GM12891 (cell line): ENCODE measurements at regions not wholly inside any gene's neighbourhood (a gene's known extent, or its start where the extent isn't known, plus 50 kb on each side); places are given as distances from the start of the nearest gene placed in this dataset.
"Not testable (repeated sequence)": the region's sequence is repeated elsewhere in the genome, so short reads cannot be mapped to it uniquely, and the experiment has no call there.

Source experiments
- DNase-seq: peaks from one replicate; pipeline ENCODE4 v3.0.0; 2011; ENCODE audit warnings: low spot score; ENCODE audit not compliant: insufficient read length
- FAIRE-seq: peaks from 2 replicates; lab custom pipeline; 2011; peaks lifted over from hg19 to GRCh38; lab: Jason Lieb, UNC
- PAX5 ChIP-seq: IDR thresholded peaks from 2 replicates; pipeline ENCODE4 v1.6.1; 2011; ENCODE audit warnings: low read length, moderate library complexity, mild to moderate bottlenecking; ENCODE audit not compliant: insufficient read depth, severe bottlenecking
- POLR2A ChIP-seq: IDR thresholded peaks from 2 replicates; pipeline ENCODE4 v1.6.1; 2011; ENCODE audit warnings: low read depth, low read length, control low read depth
- POLR2AphosphoS5 ChIP-seq: IDR thresholded peaks from 2 replicates; pipeline ENCODE4 v1.6.1; 2011; ENCODE audit warnings: low read depth, low read length, control low read depth
- POU2F2 ChIP-seq: IDR thresholded peaks from 2 replicates; pipeline ENCODE4 v1.6.1; 2011; ENCODE audit warnings: low read depth, mild to moderate bottlenecking, control low read depth, low read length, moderate library complexity
- SPI1 ChIP-seq: IDR thresholded peaks from 2 replicates; pipeline ENCODE4 v1.6.1; 2011; ENCODE audit warnings: low read depth, low read length, control low read depth
- TAF1 ChIP-seq: IDR thresholded peaks from 2 replicates; pipeline ENCODE4 v1.6.1; 2011; ENCODE audit warnings: low read depth, low read length, control low read depth

DNA sequence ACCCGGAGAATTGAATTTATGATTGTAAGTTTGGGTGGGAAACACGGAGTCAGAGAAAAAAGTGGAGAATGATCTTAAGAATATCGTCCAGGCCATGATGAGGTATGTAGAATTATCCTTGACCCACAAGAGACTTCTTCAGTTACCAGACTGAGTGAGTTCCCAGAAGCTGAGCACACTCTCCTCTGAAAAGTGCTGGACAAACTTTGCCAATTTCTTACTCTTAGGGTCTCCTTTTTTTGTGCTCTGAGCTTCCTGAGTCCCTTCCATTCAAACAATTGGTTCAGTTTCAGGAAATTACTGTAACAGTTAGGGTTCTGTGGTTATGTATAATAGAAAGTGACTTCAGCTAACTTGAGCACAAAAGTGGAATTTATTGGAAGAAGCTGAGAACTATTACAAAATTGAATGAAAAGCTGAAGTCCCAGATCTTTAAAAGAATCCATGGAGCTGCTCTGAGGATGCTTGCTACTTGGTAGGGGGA is 50.6 kb upstream of the EHBP1 start:
- FAIRE-seq = no peak
- TF ChIP-seq PAX5 (no peak), POLR2A (no peak), POU2F2 (no peak), POLR2AphosphoS5 (no peak), SPI1 (no peak)
- DNase-seq = no peak

GRCh38 chr2:62654423-62654791 is 51.1 kb upstream of the EHBP1 start:
- no peak for FAIRE-seq
- no peak for TF ChIP-seq POLR2AphosphoS5
- TF ChIP-seq TAF1 = no peak
- no peak for TF ChIP-seq PAX5
- TF ChIP-seq SPI1 = no peak
- no peak for TF ChIP-seq POLR2A
- no peak for TF ChIP-seq POU2F2
- no peak for DNase-seq

- DNase-seq (no peak), FAIRE-seq (no peak)
- TF ChIP-seq PAX5 (no peak), SPI1 (no peak), TAF1 (no peak)
These were observed 51.7 kb upstream of the EHBP1 start for GRCh38 chr2:62653582-62654422.

GRCh38 chr2:62649087-62649486 is 56.4 kb upstream of the EHBP1 start:
- DNase-seq, FAIRE-seq: not testable (repeated sequence)

GRCh38 chr2:62643100-62643471 is 62.4 kb upstream of the EHBP1 start:
- TF ChIP-seq POU2F2 (no peak), SPI1 (no peak), TAF1 (no peak), POLR2AphosphoS5 (no peak), POLR2A (no peak), PAX5 (no peak)
- FAIRE-seq (no peak), DNase-seq (no peak)

DNA sequence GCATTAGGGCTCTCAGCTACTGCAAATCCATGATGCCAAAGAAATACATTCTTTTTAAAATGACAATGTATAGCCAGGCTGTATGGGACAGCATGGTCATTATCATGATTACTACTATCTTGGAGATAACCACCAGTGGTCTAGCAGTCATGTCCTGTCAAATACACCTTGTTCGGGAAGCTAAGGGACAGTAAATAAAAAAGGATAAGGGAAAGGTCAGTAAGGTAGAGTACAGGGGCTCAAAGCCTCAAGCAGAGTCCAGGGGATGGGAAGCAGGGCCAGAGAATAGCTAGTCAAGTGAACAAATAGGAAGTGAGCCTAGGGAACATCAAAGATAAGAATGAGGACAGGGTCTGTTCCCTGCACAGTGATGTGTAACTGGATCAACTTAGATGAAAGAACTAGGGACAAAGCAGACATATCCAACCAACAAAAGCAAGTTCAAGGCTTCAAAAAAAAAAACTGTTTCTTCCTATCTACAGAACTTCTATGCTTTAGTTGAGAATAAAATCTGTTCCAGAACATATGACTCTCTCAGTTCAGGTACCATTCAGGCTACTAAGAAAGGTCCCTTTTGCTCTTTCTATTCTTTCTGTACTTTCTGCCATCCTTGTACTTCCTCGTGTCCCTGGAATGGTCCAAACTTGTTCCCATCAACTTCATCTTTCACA is 62.9 kb upstream of the EHBP1 start:
- TF ChIP-seq POLR2AphosphoS5 = no peak
- TF ChIP-seq POLR2A = no peak
- TF ChIP-seq PAX5 = no peak
- no peak for TF ChIP-seq POU2F2
- no peak for TF ChIP-seq TAF1
- TF ChIP-seq SPI1 = no peak
- FAIRE-seq (no peak), DNase-seq (no peak)

DNA sequence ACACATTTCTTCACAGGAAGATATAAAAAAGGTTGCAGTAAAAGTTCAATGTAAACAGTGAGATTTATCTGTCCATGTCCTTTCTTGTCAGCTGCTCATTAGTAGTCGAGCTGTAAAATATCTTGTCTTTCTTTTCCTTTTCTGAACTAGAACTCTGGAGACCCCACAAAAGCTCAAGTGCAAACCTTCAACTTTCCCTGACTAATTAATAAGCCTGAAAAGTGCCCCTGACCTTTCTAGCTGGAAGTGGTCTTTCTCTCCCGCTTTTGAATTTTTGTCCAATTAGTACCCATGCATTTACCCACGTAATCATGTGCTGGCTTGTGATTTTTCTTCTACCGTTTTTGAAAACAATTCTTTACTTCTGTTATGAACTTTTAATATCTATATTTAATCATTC is 63.6 kb upstream of the EHBP1 start:
- no peak for DNase-seq
- FAIRE-seq = no peak

GRCh38 chr2:62641410-62641843 is 64.1 kb upstream of the EHBP1 start:
- DNase-seq (no peak), FAIRE-seq (no peak)
- TF ChIP-seq POLR2AphosphoS5 (no peak), POLR2A (no peak), POU2F2 (no peak), TAF1 (no peak), SPI1 (no peak), PAX5 (no peak)

More for the DNA sequence above, 63.6 kb upstream of the EHBP1 start:
- no peak for TF ChIP-seq POLR2A
- TF ChIP-seq TAF1 = no peak
- TF ChIP-seq POU2F2 = no peak
- TF ChIP-seq PAX5 = no peak
- no peak for TF ChIP-seq POLR2AphosphoS5
- no peak for TF ChIP-seq SPI1

GRCh38 chr2:62631160-62632085 is 74.1 kb upstream of the EHBP1 start:
- TF ChIP-seq POLR2AphosphoS5 (no peak), TAF1 (no peak), PAX5 (no peak), SPI1 (no peak), POLR2A (no peak), POU2F2 (no peak)
- FAIRE-seq (no peak), DNase-seq (no peak)

GRCh38 chr2:62630206-62630605 is 75.3 kb upstream of the EHBP1 start:
- not testable (repeated sequence) for DNase-seq, FAIRE-seq

- not testable (repeated sequence) for FAIRE-seq, DNase-seq
These were observed 76.2 kb upstream of the EHBP1 start for GRCh38 chr2:62629310-62629709.
